Ishikawa (cell line): ENCODE measurements at regions not wholly inside any gene's neighbourhood (a gene's known extent, or its start where the extent isn't known, plus 50 kb on each side); places are given as distances from the start of the nearest gene placed in this dataset.

Experiments
- EGR1 ChIP-seq: IDR thresholded peaks from 2 replicates; pipeline ENCODE4 v1.6.1; 2012
- EP300 ChIP-seq: IDR thresholded peaks from 2 replicates; pipeline ENCODE4 v1.6.1; 2012; ENCODE audit warnings: borderline replicate concordance
- FOXM1 ChIP-seq: IDR thresholded peaks from 2 replicates; pipeline ENCODE4 v1.6.1; 2012; ENCODE audit warnings: low read depth, borderline replicate concordance
- MAX ChIP-seq: IDR thresholded peaks from 2 replicates; pipeline ENCODE4 v1.6.1; 2012
- NFIC ChIP-seq: IDR thresholded peaks from 2 replicates; pipeline ENCODE4 v1.6.1; 2012
- RAD21 ChIP-seq: IDR thresholded peaks from 2 replicates; pipeline ENCODE4 v1.6.1; 2012; ENCODE audit warnings: low read depth
- REST ChIP-seq: IDR thresholded peaks from 2 replicates; pipeline ENCODE4 v1.6.1; 2012; ENCODE audit warnings: low read depth, mild to moderate bottlenecking
- TAF1 ChIP-seq: IDR thresholded peaks from 2 replicates; pipeline ENCODE4 v1.6.1; 2012; ENCODE audit warnings: low read depth, mild to moderate bottlenecking
- TCF12 ChIP-seq: IDR thresholded peaks from 2 replicates; pipeline ENCODE4 v1.6.1; 2012; ENCODE audit warnings: low read depth
- TEAD4 ChIP-seq: IDR thresholded peaks from 2 replicates; pipeline ENCODE4 v1.6.1; 2012
- USF1 ChIP-seq: IDR thresholded peaks from 2 replicates; pipeline ENCODE4 v1.6.1; 2012
- YY1 ChIP-seq: IDR thresholded peaks from 2 replicates; pipeline ENCODE4 v1.6.1; 2012; ENCODE audit warnings: low read depth
- ZBTB7A ChIP-seq: IDR thresholded peaks from 2 replicates; pipeline ENCODE4 v1.6.1; 2012; ENCODE audit warnings: low read depth

GRCh38 chr6:92504509-92504908, 914.9 kb downstream of the EPHA7 start:
- TF ChIP-seq TCF12 (no peak), NFIC (no peak), USF1 (no peak), REST (no peak), MAX (no peak), TEAD4 (no peak), RAD21 (no peak), YY1 (no peak), EGR1 (no peak), EP300 (no peak), ZBTB7A (no peak), TAF1 (no peak), FOXM1 (no peak)
